ENCODE measurements at regions not wholly inside any gene's neighbourhood (a gene's known extent, or its start where the extent isn't known, plus 50 kb on each side); places are given as distances from the start of the nearest gene placed in this dataset.

DNA sequence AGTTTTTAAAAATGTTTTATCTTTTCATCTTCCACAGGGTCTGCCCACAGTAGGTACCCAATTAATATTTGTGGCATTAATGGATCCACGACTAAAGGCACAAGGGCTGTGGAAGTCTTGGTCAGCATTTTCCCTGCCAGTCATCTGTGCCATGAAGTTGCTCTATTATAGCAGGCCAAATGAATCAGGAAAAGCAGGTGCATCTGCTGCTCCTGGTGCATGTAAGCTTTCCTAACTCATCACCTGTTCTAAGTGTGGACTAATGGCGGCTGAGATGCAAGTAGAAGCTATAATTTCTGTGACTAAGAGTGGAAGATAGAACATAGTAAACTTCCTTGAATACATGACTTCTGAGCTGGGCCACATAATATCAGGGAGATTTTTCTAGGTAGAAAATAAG, 182.5 kb upstream of the TENM4 start:
- no peak for TF ChIP-seq EZH2phosphoT487 (IDR thresholded peaks at IDR 0.05; ENCODE audit: low read depth, severe bottlenecking, unreplicated experiment)
- TF ChIP-seq, protein P1, sequence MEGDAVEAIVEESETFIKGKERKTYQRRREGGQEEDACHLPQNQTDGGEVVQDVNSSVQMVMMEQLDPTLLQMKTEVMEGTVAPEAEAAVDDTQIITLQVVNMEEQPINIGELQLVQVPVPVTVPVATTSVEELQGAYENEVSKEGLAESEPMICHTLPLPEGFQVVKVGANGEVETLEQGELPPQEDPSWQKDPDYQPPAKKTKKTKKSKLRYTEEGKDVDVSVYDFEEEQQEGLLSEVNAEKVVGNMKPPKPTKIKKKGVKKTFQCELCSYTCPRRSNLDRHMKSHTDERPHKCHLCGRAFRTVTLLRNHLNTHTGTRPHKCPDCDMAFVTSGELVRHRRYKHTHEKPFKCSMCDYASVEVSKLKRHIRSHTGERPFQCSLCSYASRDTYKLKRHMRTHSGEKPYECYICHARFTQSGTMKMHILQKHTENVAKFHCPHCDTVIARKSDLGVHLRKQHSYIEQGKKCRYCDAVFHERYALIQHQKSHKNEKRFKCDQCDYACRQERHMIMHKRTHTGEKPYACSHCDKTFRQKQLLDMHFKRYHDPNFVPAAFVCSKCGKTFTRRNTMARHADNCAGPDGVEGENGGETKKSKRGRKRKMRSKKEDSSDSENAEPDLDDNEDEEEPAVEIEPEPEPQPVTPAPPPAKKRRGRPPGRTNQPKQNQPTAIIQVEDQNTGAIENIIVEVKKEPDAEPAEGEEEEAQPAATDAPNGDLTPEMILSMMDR (IDR thresholded peaks at IDR 0.05; ENCODE audit: poor library complexity): no peak
